K562 (cell line): ENCODE measurements at regions not wholly inside any gene's neighbourhood (a gene's known extent, or its start where the extent isn't known, plus 50 kb on each side); places are given as distances from the start of the nearest gene placed in this dataset.

Experiments used
- ATAC-seq: fragments of 200-7000 bp; cut with Tn5 transposase; 3 replicates; pipeline ENCODE4 v1.9.1; 2020; ENCODE audit warnings: moderate library complexity
- BruUV-seq: library from RNA; stranded (reverse); fragments of 400-500 nt; replicated peaks from 2 replicates; lab custom pipeline; 2021; lab: Mats Ljungman, UMichigan
- CTCF ChIA-PET: fragments of 300-600 bp; formaldehyde crosslinking; extraction: SDS; loops from one replicate; lab custom pipeline; 2021; ENCODE audit warnings: low intra/inter-chr PET ratio; lab: Yijun Ruan, JAX
- POLR2A ChIA-PET: fragments of 300-600, 350-650 bp; sonication (Branson Sonifier 250); formaldehyde crosslinking; extraction: SDS; loops from one replicate; lab custom pipeline; 2021; ENCODE audit warnings: antibody characterized with exemption, inconsistent platforms; lab: Yijun Ruan, JAX
- DNase-seq, 4 experiments: peaks; one replicate each; pipeline versions ENCODE4 v3.0.0 to v3.0.0-alpha.2; 2011 to 2018; ENCODE audit warnings: low spot score in 3 of 4, mixed read lengths in 3 of 4; ENCODE audit errors: extremely low read depth in 1 of 4
- FAIRE-seq: peaks from 2 replicates; lab custom pipeline; 2011; peaks lifted over from hg19 to GRCh38; lab: Jason Lieb, UNC
- H2AFZ ChIP-seq: 2 replicates; pipeline ENCODE4 v1.6.0; 2011; ENCODE audit warnings: low read depth, low read length, control low read depth, inconsistent platforms
- H3K27ac ChIP-seq: fragments of 200-600 bp; 3 replicates; pipeline ENCODE4 v1.8.0; 2011; ENCODE audit warnings: low read depth, mild to moderate bottlenecking, control low read depth, inconsistent platforms, low read length, moderate library complexity, mixed read lengths; ENCODE audit errors: extremely low read depth
- H3K27me3 ChIP-seq, 2 experiments: fragments of 300-600 bp in 1 of 2; 2 replicates in 1 of 2; 3 replicates in 1 of 2; pipeline versions ENCODE4 v1.6.0 to v1.8.0; 2011; ENCODE audit warnings: inconsistent platforms in 2 of 2, low read length in 2 of 2, mild to moderate bottlenecking in 1 of 2, mixed read lengths in 1 of 2, moderate library complexity in 1 of 2; ENCODE audit not compliant: control insufficient read depth in 2 of 2, insufficient read depth in 2 of 2
- H3K36me3 ChIP-seq: fragments of 300-600 bp; 3 replicates; pipeline ENCODE4 v1.8.0; 2011; ENCODE audit warnings: mild to moderate bottlenecking, low read length, inconsistent platforms; ENCODE audit not compliant: control insufficient read depth, insufficient read depth
- H3K4me1 ChIP-seq, 2 experiments: fragments of 200-600 bp in 1 of 2; replicated peaks in 1 of 2; 2 replicates in 1 of 2; 3 replicates in 1 of 2; pipeline versions ENCODE4 v1.5.1 to v1.8.0; 2011; ENCODE audit warnings: inconsistent platforms in 2 of 2, low read length in 2 of 2, mild to moderate bottlenecking in 1 of 2, mixed read lengths in 1 of 2, moderate library complexity in 1 of 2; ENCODE audit not compliant: control insufficient read depth in 2 of 2, insufficient read depth in 2 of 2
- H3K4me2 ChIP-seq: 2 replicates; pipeline ENCODE4 v1.6.1; 2011; ENCODE audit warnings: low read length, control low read depth, inconsistent platforms, mixed read lengths; ENCODE audit not compliant: insufficient read depth
- H3K4me3 ChIP-seq: fragments of 200-600 bp; sonication (generic), shearing (Covaris generic); 2 replicates; pipeline ENCODE4 v1.5.1; 2016; ENCODE audit warnings: control low read depth, inconsistent platforms
- H3K79me2 ChIP-seq: fragments of 200-600 bp; 3 replicates; pipeline ENCODE4 v1.8.0; 2011; ENCODE audit warnings: low read length, inconsistent platforms; ENCODE audit not compliant: control insufficient read depth, insufficient read depth
- H3K9ac ChIP-seq, 2 experiments: 2 replicates each; pipeline versions ENCODE4 v1.6.0 to v1.6.1; 2011; ENCODE audit warnings: low read depth in 2 of 2, low read length in 2 of 2, control low read depth in 1 of 2, inconsistent platforms in 1 of 2, mild to moderate bottlenecking in 1 of 2, mixed read lengths in 1 of 2; ENCODE audit not compliant: insufficient read depth in 1 of 2
- H3K9me1 ChIP-seq: one replicate; pipeline ENCODE4 v1.6.0; 2011; ENCODE audit warnings: inconsistent platforms, mild to moderate bottlenecking, low read length, moderate library complexity; ENCODE audit not compliant: control insufficient read depth, insufficient read depth
- H3K9me3 ChIP-seq: replicated peaks from 2 replicates; pipeline ENCODE4 v1.5.1; 2011; ENCODE audit warnings: low read depth, low read length, inconsistent platforms; ENCODE audit not compliant: control insufficient read depth, insufficient read depth
- H4K20me1 ChIP-seq: replicated peaks from 2 replicates; pipeline ENCODE4 v1.6.1; 2011; ENCODE audit warnings: low read length, inconsistent platforms, mixed read lengths; ENCODE audit not compliant: control insufficient read depth, insufficient read depth
- CHD4 ChIP-seq: fragments of 200-600 bp; sonication (generic); IDR thresholded peaks from 3 replicates; pipeline ENCODE4 v1.6.1; 2012; ENCODE audit warnings: low read depth, mild to moderate bottlenecking, mixed read lengths, low read length, inconsistent platforms; ENCODE audit not compliant: insufficient read depth, insufficient replicate concordance, poor library complexity, severe bottlenecking
- EP400 ChIP-seq: fragments of 450-650 bp; IDR thresholded peaks from 2 replicates; pipeline ENCODE4 v1.6.1; 2017; ENCODE audit warnings: antibody characterized with exemption, mild to moderate bottlenecking, moderate library complexity
- GATA2 ChIP-seq: sonication (generic); formaldehyde crosslinking; IDR thresholded peaks from 2 replicates; pipeline ENCODE4 v1.4.0; 2020; ENCODE audit warnings: mild to moderate bottlenecking, missing genetic modification reagents
- KAT8 ChIP-seq: fragments of 450-650 bp; IDR thresholded peaks from 2 replicates; pipeline ENCODE4 v1.6.1; 2016; ENCODE audit warnings: low read depth, mild to moderate bottlenecking
- TARDBP ChIP-seq: fragments of 450-650 bp; IDR thresholded peaks from 2 replicates; pipeline ENCODE4 v1.6.1; 2016
- TRIM28 ChIP-seq: fragments of 450-650 bp; IDR thresholded peaks from 2 replicates; pipeline ENCODE4 v1.6.1; 2017
- ZC3H11A ChIP-seq: IDR thresholded peaks from 2 replicates; pipeline ENCODE4 v1.6.1; 2012; ENCODE audit warnings: low read depth, low read length, improper control_type of control experiment
- ZNF717 ChIP-seq: fragments of 250-450 bp; sonication (Bioruptor Pico); IDR thresholded peaks from 2 replicates; pipeline ENCODE4 v1.5.0; 2021
- ZNF76 ChIP-seq: fragments of 250-450 bp; sonication (Bioruptor Pico); IDR thresholded peaks from 2 replicates; pipeline ENCODE4 v1.4.0; 2020; ENCODE audit warnings: mild to moderate bottlenecking, moderate library complexity, borderline replicate concordance
- WGBS: fragments of 100-300 bp; shearing (Covaris generic); methylation state at CpG from one replicate; pipeline ENCODE4 v1.1.6; 2016; ENCODE audit warnings: low coverage, mixed read lengths; ENCODE audit not compliant: insufficient coverage; ENCODE audit errors: missing lambda C conversion rate; 5-methylcytosine and 5-hydroxymethylcytosine counted together
- in situ Hi-C: fragments of 300-500 bp; cut with MboI; formaldehyde crosslinking; loops from 4 replicates; pipeline ENCODE4 v1.15.0; 2018; ENCODE audit warnings: inconsistent platforms, mixed read lengths
- intact Hi-C: fragments of 100-400 bp; cut with micrococcal nuclease; formaldehyde crosslinking; loops from 2 replicates; pipeline ENCODE4 v1.14.2; 2022
- TF ChIP-seq, protein P1 (sequence below): fragments of 450-650 bp; formaldehyde crosslinking; IDR thresholded peaks from 2 replicates; pipeline ENCODE4 v1.4.0; 2020; ENCODE audit warnings: mild to moderate bottlenecking

DNA sequence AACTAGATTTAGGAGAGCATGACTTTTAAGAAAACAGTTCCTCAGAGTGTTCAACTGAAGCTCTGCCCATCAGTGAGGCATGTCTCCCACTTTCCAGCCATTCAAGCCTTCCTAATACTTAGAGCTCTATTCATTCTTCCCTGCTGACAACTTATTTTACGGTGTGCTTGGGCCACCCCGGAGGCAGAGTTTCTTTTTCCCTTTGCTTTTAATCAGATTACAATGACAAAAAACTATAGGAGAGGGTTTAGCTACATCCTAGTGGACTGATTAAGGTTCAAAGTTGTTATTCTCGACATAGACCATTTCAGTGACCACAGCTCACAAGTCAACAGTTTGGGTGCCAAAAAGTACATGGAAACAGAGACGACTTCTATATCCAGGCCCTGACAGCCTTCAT is 167.8 kb upstream of the TRIB2 start (continued):
- TF ChIP-seq KAT8, result no peak
- no peak for TF ChIP-seq TARDBP

DNA sequence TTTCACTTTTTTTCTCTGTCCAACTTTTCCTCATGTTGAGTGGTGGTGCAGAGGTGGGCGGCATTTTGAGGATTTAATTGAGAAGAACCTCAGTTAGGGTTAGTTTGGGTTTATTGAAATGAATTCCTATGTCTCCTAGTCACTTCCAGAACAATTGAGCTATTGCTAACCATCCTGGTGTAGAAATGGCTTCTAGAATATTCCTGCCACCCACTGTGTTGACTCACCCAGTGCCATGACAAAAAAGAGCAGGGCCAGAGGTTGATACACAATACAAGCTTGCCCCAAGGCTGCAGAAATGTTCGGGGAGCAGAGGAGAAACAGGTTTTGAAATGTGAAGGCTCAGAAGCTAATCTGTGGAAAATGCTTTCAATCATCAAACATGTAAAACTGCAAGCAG is 167.1 kb upstream of the TRIB2 start:
- H3K9ac ChIP-seq, result no peak overlapping the region
- no peaks in the 10 kb centered on the region for H3K9me3 ChIP-seq
- no peak overlapping the region for H3K4me2 ChIP-seq
- no peak overlapping the region for H3K27ac ChIP-seq
- in situ Hi-C loops, result no loop called here
- H3K27me3 ChIP-seq, result no peaks in the 10 kb centered on the region
- no TSS peak for BruUV-seq
- CTCF ChIA-PET, result no interaction called here
- no peak for TF ChIP-seq GATA2
- no peak for TF ChIP-seq ZNF717 (CRISPR knock-in tag)
- TF ChIP-seq ZNF76 (CRISPR knock-in tag), result no peak
- TF ChIP-seq, protein P1, sequence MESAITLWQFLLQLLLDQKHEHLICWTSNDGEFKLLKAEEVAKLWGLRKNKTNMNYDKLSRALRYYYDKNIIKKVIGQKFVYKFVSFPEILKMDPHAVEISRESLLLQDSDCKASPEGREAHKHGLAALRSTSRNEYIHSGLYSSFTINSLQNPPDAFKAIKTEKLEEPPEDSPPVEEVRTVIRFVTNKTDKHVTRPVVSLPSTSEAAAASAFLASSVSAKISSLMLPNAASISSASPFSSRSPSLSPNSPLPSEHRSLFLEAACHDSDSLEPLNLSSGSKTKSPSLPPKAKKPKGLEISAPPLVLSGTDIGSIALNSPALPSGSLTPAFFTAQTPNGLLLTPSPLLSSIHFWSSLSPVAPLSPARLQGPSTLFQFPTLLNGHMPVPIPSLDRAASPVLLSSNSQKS (CRISPR knock-in tag), result no peak
- no peak for TF ChIP-seq CHD4
- no peak for TF ChIP-seq EP400
- no peak for TF ChIP-seq TRIM28
- TF ChIP-seq ZC3H11A, result no peak
- WGBS, result 67% methylated on average over 2 of the region's 2 CpGs
- no peaks in the 10 kb centered on the region for H3K79me2 ChIP-seq
- POLR2A ChIA-PET, result no interaction called here
- H3K4me3 ChIP-seq, result no peak overlapping the region
- H3K9me1 ChIP-seq, result no peaks in the 10 kb centered on the region
- DNase-seq, result no peak
- no peaks in the 10 kb centered on the region for H3K36me3 ChIP-seq
- FAIRE-seq, result no peak
- H3K4me1 ChIP-seq, result peaks cover 0 to 2% of the 10 kb centered on the region in 2 experiments; a peak in 2 of 5 replicates
- intact Hi-C loops, result no loop called here
- ATAC-seq, result no peak
- H2AFZ ChIP-seq, result no peak overlapping the region
- no peaks in the 10 kb centered on the region for H4K20me1 ChIP-seq
